GM19043 (cell line): ENCODE measurements at regions not wholly inside any gene's neighbourhood (a gene's known extent, or its start where the extent isn't known, plus 50 kb on each side); places are given as distances from the start of the nearest gene placed in this dataset.

Source experiments
- ATAC-seq: cut with Tn5 transposase; IDR thresholded peaks from one replicate; pipeline ENCODE4 v1.9.1; 2021; ENCODE audit warnings: low read depth; ENCODE audit not compliant: unreplicated experiment

- ATAC-seq, result no peak
Measured at GRCh38 chr2:133959066-133959465, 294.8 kb upstream of the MGAT5 start.

GRCh38 chr2:133966720-133967304, 287.1 kb upstream of the MGAT5 start:
- ATAC-seq, result no peak

GRCh38 chr2:133967326-133967725, 286.5 kb upstream of the MGAT5 start:
- no peak for ATAC-seq

- ATAC-seq, result no peak
Measured at GRCh38 chr2:133968446-133968845, 285.4 kb upstream of the MGAT5 start.

- no peak for ATAC-seq
Measured at GRCh38 chr2:133970641-133971040, 283.2 kb upstream of the MGAT5 start.

- ATAC-seq, result no peak
Measured at GRCh38 chr2:133972297-133972696, 281.6 kb upstream of the MGAT5 start.

GRCh38 chr2:133972786-133973185, 281.1 kb upstream of the MGAT5 start:
- ATAC-seq, result no peak

GRCh38 chr2:133974353-133974752, 279.5 kb upstream of the MGAT5 start:
- ATAC-seq, result no peak

- no peak for ATAC-seq
Measured at GRCh38 chr2:133975135-133975534, 278.7 kb upstream of the MGAT5 start.

- no peak for ATAC-seq
Measured at GRCh38 chr2:133975676-133976428, 278.0 kb upstream of the MGAT5 start.

- ATAC-seq, result no peak
Measured at GRCh38 chr2:133976659-133977058, 277.2 kb upstream of the MGAT5 start.

GRCh38 chr2:133977405-133977804, 276.5 kb upstream of the MGAT5 start:
- ATAC-seq, result no peak

GRCh38 chr2:133982256-133982655, 271.6 kb upstream of the MGAT5 start:
- no peak for ATAC-seq

- ATAC-seq, result no peak
Measured at GRCh38 chr2:133985563-133985962, 268.3 kb upstream of the MGAT5 start.

- no peak for ATAC-seq
Measured at GRCh38 chr2:133986081-133986837, 267.6 kb upstream of the MGAT5 start.

GRCh38 chr2:133986881-133987795, 266.7 kb upstream of the MGAT5 start:
- no peak for ATAC-seq

GRCh38 chr2:133988316-133988891, 265.5 kb upstream of the MGAT5 start:
- ATAC-seq, result no peak

GRCh38 chr2:133991606-133992168, 262.2 kb upstream of the MGAT5 start:
- ATAC-seq, result no peak

GRCh38 chr2:133992454-133992853, 261.4 kb upstream of the MGAT5 start:
- no peak for ATAC-seq

- no peak for ATAC-seq
Measured at GRCh38 chr2:133993160-133993559, 260.7 kb upstream of the MGAT5 start.
